H1 (cell line): ENCODE measurements at regions not wholly inside any gene's neighbourhood (a gene's known extent, or its start where the extent isn't known, plus 50 kb on each side); places are given as distances from the start of the nearest gene placed in this dataset.

ENCODE experiments used
- CTCF ChIA-PET: fragments of 300-600 bp; sonication (Branson Sonifier 250); formaldehyde crosslinking; loops from one replicate; lab custom pipeline; 2021; ENCODE audit not compliant: partially characterized antibody; lab: Charles Lee
- POLR2A ChIA-PET: fragments of 300-600 bp; sonication (Branson Sonifier 250); formaldehyde crosslinking; loops from one replicate; lab custom pipeline; 2021; ENCODE audit warnings: inconsistent platforms; ENCODE audit not compliant: partially characterized antibody; lab: Charles Lee
- DNase-seq, 2 experiments: peaks; one replicate each; pipeline versions ENCODE4 v3.0.0 to v3.0.0-alpha.2; 2010 to 2022; ENCODE audit warnings: low spot score in 2 of 2, low read depth in 1 of 2, mixed read lengths in 1 of 2
- FAIRE-seq: peaks from 2 replicates; lab custom pipeline; 2011; peaks lifted over from hg19 to GRCh38; lab: Jason Lieb, UNC
- H2AFZ ChIP-seq: 2 replicates; pipeline ENCODE4 v1.8.1; 2012; ENCODE audit warnings: low read length, inconsistent platforms
- H2AK5ac ChIP-seq: 2 replicates; pipeline ENCODE4 v1.6.1; 2013; ENCODE audit warnings: low read depth, low read length
- H2BK120ac ChIP-seq: replicated peaks from 2 replicates; pipeline ENCODE3; 2013; ENCODE audit warnings: low read depth, low read length, inconsistent platforms
- H2BK12ac ChIP-seq: 2 replicates; pipeline ENCODE4 v1.6.1; 2013; ENCODE audit warnings: low read depth, low read length
- H2BK15ac ChIP-seq: 2 replicates; pipeline ENCODE4 v1.6.1; 2013; ENCODE audit warnings: low read length
- H2BK20ac ChIP-seq: 2 replicates; pipeline ENCODE4 v1.6.1; 2013; ENCODE audit warnings: low read length
- H2BK5ac ChIP-seq: 2 replicates; pipeline ENCODE4 v1.6.1; 2013; ENCODE audit warnings: low read depth, low read length
- H3K14ac ChIP-seq: 2 replicates; pipeline ENCODE4 v1.6.1; 2013; ENCODE audit warnings: inconsistent platforms; ENCODE audit not compliant: insufficient read length
- H3K18ac ChIP-seq: 2 replicates; pipeline ENCODE4 v1.6.1; 2013; ENCODE audit warnings: low read length; ENCODE audit errors: extremely low read depth
- H3K23ac ChIP-seq: 2 replicates; pipeline ENCODE4 v1.6.1; 2013; ENCODE audit warnings: inconsistent platforms; ENCODE audit not compliant: insufficient read length
- H3K23me2 ChIP-seq: 2 replicates; pipeline ENCODE4 v1.6.1; 2013; ENCODE audit warnings: low read depth, low read length
- H3K27ac ChIP-seq: 2 replicates; pipeline ENCODE4 v1.6.1; 2011; ENCODE audit warnings: low read depth, low read length, inconsistent platforms
- H3K27me3 ChIP-seq, 4 experiments: replicated peaks in 1 of 4; 1 replicate in 1 of 4; 2 replicates in 3 of 4; pipeline versions ENCODE4 v1.6.1 to v1.8.1; 2011 to 2013; ENCODE audit warnings: low read length in 3 of 4, mild to moderate bottlenecking in 3 of 4, inconsistent platforms in 2 of 4, mixed read lengths in 2 of 4, moderate library complexity in 1 of 4; ENCODE audit not compliant: control insufficient read depth in 3 of 4, insufficient read depth in 3 of 4; ENCODE audit errors: extremely low read depth in 1 of 4
- H3K36me3 ChIP-seq, 4 experiments: 2 replicates each; pipeline versions ENCODE4 v1.6.1 to v1.8.1; 2011 to 2013; ENCODE audit warnings: mild to moderate bottlenecking in 4 of 4, low read length in 3 of 4, moderate library complexity in 2 of 4, control low read depth in 1 of 4, inconsistent platforms in 1 of 4; ENCODE audit not compliant: insufficient read depth in 4 of 4, control insufficient read depth in 2 of 4
- H3K4ac ChIP-seq: replicated peaks from 2 replicates; pipeline ENCODE3; 2013; ENCODE audit warnings: low read length, low read depth, mixed read lengths, inconsistent platforms; ENCODE audit not compliant: insufficient read length
- H3K4me1 ChIP-seq, 4 experiments: replicated peaks in 1 of 4; 1 replicate in 1 of 4; 2 replicates in 3 of 4; pipeline versions ENCODE4 v1.6.1 to v1.8.1; 2011 to 2013; ENCODE audit warnings: low read length in 3 of 4, inconsistent platforms in 2 of 4, mixed read lengths in 1 of 4; ENCODE audit not compliant: insufficient read depth in 4 of 4, control insufficient read depth in 3 of 4
- H3K4me2 ChIP-seq, 2 experiments: 2 replicates each; pipeline versions ENCODE4 v1.6.1 to v1.8.1; 2011 to 2013; ENCODE audit warnings: low read depth in 2 of 2, low read length in 2 of 2, control low read depth in 1 of 2, inconsistent platforms in 1 of 2, mild to moderate bottlenecking in 1 of 2; ENCODE audit not compliant: insufficient read depth in 1 of 2
- H3K4me3 ChIP-seq, 4 experiments: fragments of 200-600, 300-600 bp in 1 of 4; sonication (generic), shearing (Covaris generic), sonication (Bioruptor Twin) in 1 of 4; 2 replicates each; pipeline versions ENCODE4 v1.5.1 to v1.8.1; 2011 to 2016; ENCODE audit warnings: low read length in 4 of 4, low read depth in 3 of 4, control low read depth in 2 of 4, inconsistent platforms in 2 of 4, mild to moderate bottlenecking in 2 of 4, mixed read lengths in 1 of 4, moderate library complexity in 1 of 4; ENCODE audit not compliant: insufficient read depth in 2 of 4; ENCODE audit errors: extremely low read depth in 1 of 4
- H3K56ac ChIP-seq: replicated peaks from 2 replicates; pipeline ENCODE3; 2013; ENCODE audit warnings: low read depth, mild to moderate bottlenecking, mixed read lengths, low read length, inconsistent platforms; ENCODE audit not compliant: insufficient read length
- H3K79me1 ChIP-seq: 2 replicates; pipeline ENCODE4 v1.6.1; 2013; ENCODE audit warnings: low read depth, low read length, control low read depth
- H3K79me2 ChIP-seq, 2 experiments: 2 replicates each; pipeline versions ENCODE4 v1.6.1 to v1.8.1; 2012 to 2013; ENCODE audit warnings: low read length in 2 of 2, mild to moderate bottlenecking in 2 of 2, inconsistent platforms in 1 of 2; ENCODE audit not compliant: insufficient read depth in 2 of 2, control insufficient read depth in 1 of 2
- H3K9ac ChIP-seq, 4 experiments: replicated peaks in 1 of 4; 1 replicate in 1 of 4; 2 replicates in 3 of 4; pipeline versions ENCODE4 v1.6.1 to v1.8.1; 2011 to 2013; ENCODE audit warnings: low read depth in 3 of 4, low read length in 3 of 4, control low read depth in 2 of 4, mild to moderate bottlenecking in 2 of 4, moderate library complexity in 2 of 4, inconsistent platforms in 1 of 4; ENCODE audit errors: extremely low read depth in 1 of 4
- H3K9me3 ChIP-seq, 2 experiments: 2 replicates each; pipeline versions ENCODE4 v1.6.1 to v1.8.1; 2012 to 2013; ENCODE audit warnings: mild to moderate bottlenecking in 2 of 2, moderate library complexity in 2 of 2, control low read depth in 1 of 2, inconsistent platforms in 1 of 2, low read depth in 1 of 2, low read length in 1 of 2, mixed read lengths in 1 of 2; ENCODE audit not compliant: insufficient read depth in 2 of 2
- H4K20me1 ChIP-seq, 2 experiments: replicated peaks in 1 of 2; 2 replicates each; pipeline versions ENCODE3 to v1.8.1; 2011 to 2013; ENCODE audit warnings: inconsistent platforms in 2 of 2, low read length in 2 of 2, mild to moderate bottlenecking in 1 of 2; ENCODE audit not compliant: insufficient read depth in 2 of 2, control insufficient read depth in 1 of 2
- H4K5ac ChIP-seq: 2 replicates; pipeline ENCODE4 v1.6.1; 2013; ENCODE audit warnings: low read length, low read depth, mixed read lengths, inconsistent platforms; ENCODE audit not compliant: insufficient read length
- H4K8ac ChIP-seq: 2 replicates; pipeline ENCODE4 v1.8.0; 2013; ENCODE audit warnings: mild to moderate bottlenecking, moderate library complexity, low read length, inconsistent platforms; ENCODE audit not compliant: insufficient read depth; ENCODE audit errors: extremely low read depth
- H4K91ac ChIP-seq: replicated peaks from 2 replicates; pipeline ENCODE3; 2013; ENCODE audit warnings: low read length, mixed read lengths, inconsistent platforms; ENCODE audit not compliant: insufficient read length
- CBX5 ChIP-seq: fragments of 300-800, 300-1000 bp; sonication (generic); IDR thresholded peaks from 2 replicates; pipeline ENCODE4 v1.7.1; 2016; ENCODE audit warnings: antibody characterized with exemption, low read length, low read depth
- E2F6 ChIP-seq: IDR thresholded peaks from 2 replicates; pipeline ENCODE4 v1.6.1; 2012; ENCODE audit warnings: inconsistent platforms
- EZH2 ChIP-seq: fragments of 200-600 bp; sonication (generic); IDR thresholded peaks from 2 replicates; pipeline ENCODE4 v1.7.1; 2012; ENCODE audit warnings: low read depth, mild to moderate bottlenecking, moderate library complexity, low read length, inconsistent platforms; ENCODE audit not compliant: severe bottlenecking
- GABPA ChIP-seq: IDR thresholded peaks from 2 replicates; pipeline ENCODE4 v1.6.1; 2011; ENCODE audit warnings: mild to moderate bottlenecking, low read length, moderate library complexity, borderline replicate concordance; ENCODE audit not compliant: insufficient read depth
- HDAC2 ChIP-seq, 2 experiments: fragments of 300-600 bp in 1 of 2; sonication (generic) in 1 of 2; IDR thresholded peaks; 2 replicates each; pipeline ENCODE4 v1.6.1; 2011 to 2012; ENCODE audit warnings: low read depth in 2 of 2, low read length in 2 of 2, mild to moderate bottlenecking in 2 of 2, moderate library complexity in 2 of 2, borderline replicate concordance in 1 of 2, inconsistent platforms in 1 of 2
- KDM4A ChIP-seq: IDR thresholded peaks from one replicate; pipeline ENCODE4 v1.7.1; 2012; ENCODE audit warnings: low read depth, mild to moderate bottlenecking, moderate library complexity, low read length, inconsistent platforms; ENCODE audit not compliant: severe bottlenecking
- KDM5A ChIP-seq: fragments of 200-600 bp; IDR thresholded peaks from 2 replicates; pipeline ENCODE4 v1.7.1; 2012; ENCODE audit warnings: mild to moderate bottlenecking, low read length, inconsistent platforms, mixed read lengths
- MAFK ChIP-seq: IDR thresholded peaks from 2 replicates; pipeline ENCODE4 v1.6.1; 2012; ENCODE audit warnings: low read depth, mild to moderate bottlenecking, improper control_type of control experiment, low read length
- NRF1 ChIP-seq: IDR thresholded peaks from 2 replicates; pipeline ENCODE4 v1.6.1; 2011; ENCODE audit warnings: mild to moderate bottlenecking, low read depth, low read length, improper control_type of control experiment
- RNF2 ChIP-seq: fragments of 200-900, 300-1000 bp; sonication (generic); IDR thresholded peaks from 2 replicates; pipeline ENCODE4 v1.7.1; 2016; ENCODE audit warnings: borderline replicate concordance, low read depth, mild to moderate bottlenecking, antibody characterized with exemption, low read length; ENCODE audit not compliant: poor library complexity, severe bottlenecking; ENCODE audit errors: missing control alignments
- SP4 ChIP-seq: IDR thresholded peaks from 2 replicates; pipeline ENCODE4 v1.6.1; 2012; ENCODE audit warnings: low read length, inconsistent platforms
- SRF ChIP-seq: IDR thresholded peaks from 2 replicates; pipeline ENCODE4 v1.6.1; 2011; ENCODE audit warnings: mild to moderate bottlenecking, low read depth, low read length, moderate library complexity
- USF2 ChIP-seq: IDR thresholded peaks from 2 replicates; pipeline ENCODE4 v1.6.1; 2011; ENCODE audit warnings: low read length, improper control_type of control experiment
- WGBS, 2 experiments: shearing (Covaris generic) in 1 of 2; methylation state at CpG; one replicate each; pipeline versions ENCODE4 v1.1.6 to v1.1.7; 2013 to 2015; ENCODE audit warnings: low lambda C conversion rate in 2 of 2, mixed read lengths in 2 of 2, inconsistent platforms in 1 of 2, low coverage in 1 of 2, missing lambda C conversion rate in 1 of 2; ENCODE audit not compliant: insufficient replicate concordance in 2 of 2, insufficient coverage in 1 of 2, insufficient read length in 1 of 2; ENCODE audit errors: extremely low coverage in 1 of 2, missing lambda C conversion rate in 1 of 2; 5-methylcytosine and 5-hydroxymethylcytosine counted together

GRCh38 chr2:84338069-84338468 is 121.0 kb downstream of the SUCLG1 start:
- H2BK20ac ChIP-seq, result no peak overlapping the region
- no peak overlapping the region for H4K8ac ChIP-seq
- H3K79me2 ChIP-seq, result no peaks in the 10 kb centered on the region
- no peak for FAIRE-seq
- H2BK120ac ChIP-seq, result no peak overlapping the region
- no peak overlapping the region for H4K5ac ChIP-seq
- H2BK15ac ChIP-seq, result no peak overlapping the region
- no peak overlapping the region for H3K4me2 ChIP-seq
- no peak overlapping the region for H3K4ac ChIP-seq
- no peak overlapping the region for H3K4me3 ChIP-seq
- H3K79me1 ChIP-seq, result no peaks in the 10 kb centered on the region
- H3K23me2 ChIP-seq, result no peaks in the 10 kb centered on the region
- no peak overlapping the region for H4K91ac ChIP-seq
- no peaks in the 10 kb centered on the region for H4K20me1 ChIP-seq
- H3K27me3 ChIP-seq, result no peaks in the 10 kb centered on the region
- H2BK5ac ChIP-seq, result no peak overlapping the region
- H2BK12ac ChIP-seq, result no peak overlapping the region
- no peaks in the 10 kb centered on the region for H3K9me3 ChIP-seq
- no peaks in the 10 kb centered on the region for H3K4me1 ChIP-seq
- no peak overlapping the region for H3K18ac ChIP-seq
- no peak overlapping the region for H3K9ac ChIP-seq
- WGBS, 2 experiments, result 91% methylated on average over 3 of the region's 3 CpGs; no CpG with 5 or more reads in 1 of the 2 experiments
- DNase-seq, result no peak
- H3K14ac ChIP-seq, result no peak overlapping the region
- no peak overlapping the region for H3K27ac ChIP-seq
- ChIA-PET POLR2A (no interaction called here), CTCF (no interaction called here)
- H3K56ac ChIP-seq, result no peak overlapping the region
- H3K23ac ChIP-seq, result no peak overlapping the region
- no peak overlapping the region for H2AK5ac ChIP-seq
- no peaks in the 10 kb centered on the region for H3K36me3 ChIP-seq
- H2AFZ ChIP-seq, result no peak overlapping the region
- no peak for TF ChIP-seq USF2
- no peak for TF ChIP-seq EZH2
- no peak for TF ChIP-seq SRF
- TF ChIP-seq MAFK, result no peak
- no peak for TF ChIP-seq HDAC2 (IDR thresholded peaks at IDR 0.05; ENCODE audit: borderline replicate concordance in 1 of 2, low read depth in 2 of 2, low read length in 2 of 2)
- no peak for TF ChIP-seq RNF2
- no peak for TF ChIP-seq KDM5A
- no peak for TF ChIP-seq NRF1
- TF ChIP-seq CBX5, result no peak
- TF ChIP-seq SP4, result no peak
- TF ChIP-seq KDM4A, result no peak
- no peak for TF ChIP-seq GABPA
- no peak for TF ChIP-seq E2F6
